HG03442 (cell line): ENCODE measurements at regions not wholly inside any gene's neighbourhood (a gene's known extent, or its start where the extent isn't known, plus 50 kb on each side); places are given as distances from the start of the nearest gene placed in this dataset.
"Not testable (repeated sequence)": the region's sequence is repeated elsewhere in the genome, so short reads cannot be mapped to it uniquely, and the experiment has no call there.

Experiments used
- ATAC-seq: cut with Tn5 transposase; IDR thresholded peaks from one replicate; pipeline ENCODE4 v1.9.1; 2021; ENCODE audit warnings: mild to moderate bottlenecking, moderate library complexity; ENCODE audit not compliant: unreplicated experiment

DNA sequence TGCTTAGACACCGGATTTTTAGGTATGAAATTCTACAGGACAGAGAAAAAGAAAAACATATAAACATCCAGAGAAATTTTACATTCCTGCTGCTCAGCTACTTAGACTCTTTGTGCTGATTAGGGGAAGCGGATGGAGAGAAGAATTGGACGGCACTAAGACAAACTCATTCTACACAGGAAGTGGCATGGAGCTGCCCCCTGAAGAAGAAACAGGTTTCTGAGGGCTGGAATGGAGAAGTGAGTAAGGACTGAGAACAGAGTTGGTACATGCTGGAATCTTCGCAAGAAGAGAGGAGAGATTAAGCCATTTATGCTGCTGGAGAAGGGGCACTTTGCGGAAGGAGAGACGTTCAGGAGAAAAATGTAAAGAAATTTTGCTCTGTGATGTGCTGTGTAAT lies 253.0 kb upstream of the ERBB4 start:
- no peak for ATAC-seq

DNA sequence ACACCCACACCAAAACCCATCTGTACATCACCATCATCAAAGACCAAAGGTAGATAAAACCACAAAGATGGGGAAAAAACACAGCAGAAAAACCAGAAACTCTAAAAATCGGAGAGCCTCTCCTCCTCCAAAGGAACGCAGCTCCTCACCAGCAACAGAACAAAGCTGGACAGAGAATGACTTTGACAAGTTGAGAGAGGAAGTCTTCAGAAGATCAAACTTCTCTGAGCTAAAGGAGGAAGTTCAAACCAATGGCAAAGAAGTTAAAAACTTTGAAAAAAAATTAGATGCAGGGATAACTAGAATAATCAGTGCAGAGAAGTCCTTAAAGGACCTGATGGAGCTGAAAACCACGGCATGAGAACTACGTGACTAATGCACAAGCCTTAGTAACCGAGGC lies 247.5 kb upstream of the ERBB4 start:
- ATAC-seq = not testable (repeated sequence)

DNA sequence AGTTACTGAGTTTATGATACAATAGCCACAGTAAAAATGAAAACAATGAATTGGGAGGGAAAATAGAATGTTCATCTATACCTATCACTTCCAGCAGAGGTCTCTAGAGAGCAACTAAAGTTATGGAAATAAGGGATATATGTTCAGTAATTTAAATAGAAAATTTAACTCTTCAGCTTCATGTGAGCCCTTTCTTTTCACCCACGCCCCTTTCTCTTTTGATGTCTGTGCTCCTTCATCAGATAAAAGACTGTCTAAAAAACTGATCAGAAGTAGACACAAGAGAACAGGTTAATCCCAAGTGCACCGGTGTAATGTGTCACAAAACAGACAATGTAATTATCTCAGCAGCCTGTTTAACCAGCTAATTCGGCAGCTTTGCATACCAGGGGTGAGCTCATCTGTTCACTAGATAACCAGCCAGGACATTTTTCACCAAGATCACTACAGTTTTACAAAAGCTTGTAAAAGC lies 238.5 kb upstream of the ERBB4 start:
- ATAC-seq = peak; percentile 62

DNA sequence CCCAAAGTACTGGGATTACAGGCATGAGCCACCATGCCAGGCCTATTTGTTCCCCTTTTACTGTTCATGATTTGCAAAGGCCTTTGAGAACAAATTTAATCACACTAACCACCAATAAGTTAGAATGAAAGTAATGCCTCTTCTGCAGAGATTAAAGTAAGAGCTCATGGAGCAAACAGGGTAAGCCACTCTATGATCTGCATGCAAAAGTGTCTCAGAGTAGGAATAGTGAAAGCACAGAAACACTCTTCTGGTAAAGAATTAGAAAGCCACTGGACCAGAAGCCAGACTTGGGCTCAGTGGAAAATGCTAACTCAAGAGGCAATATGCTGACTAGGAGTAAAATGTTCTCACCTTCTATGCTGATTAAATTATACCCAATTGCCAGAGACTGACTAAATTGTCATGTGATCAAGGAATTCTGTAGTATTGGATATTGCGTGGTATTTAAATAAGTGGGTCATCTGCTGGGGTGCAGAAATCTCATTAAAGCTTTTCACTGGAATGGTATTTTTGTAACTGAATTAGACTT lies 235.3 kb upstream of the ERBB4 start:
- ATAC-seq = peak; percentile 45

DNA sequence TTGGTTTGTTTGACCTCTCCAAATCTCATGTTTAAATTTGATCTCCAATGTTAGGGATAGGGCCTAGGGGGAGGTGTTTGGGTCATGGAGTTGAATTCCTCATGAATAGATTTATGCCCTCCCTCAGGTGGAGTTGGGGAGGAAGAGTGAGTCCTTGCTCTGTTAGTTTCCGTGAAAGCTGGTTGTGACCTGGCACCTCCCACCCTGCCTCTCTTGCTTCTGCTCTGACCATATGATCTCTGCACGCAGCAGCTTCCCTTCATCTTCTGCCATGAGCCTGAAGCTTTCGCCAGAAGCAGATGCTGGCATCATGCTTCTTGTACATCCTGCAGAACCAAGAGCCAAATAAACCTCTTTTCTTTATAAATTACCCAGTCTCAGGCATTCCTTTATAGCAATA lies 231.6 kb upstream of the ERBB4 start:
- no peak for ATAC-seq

DNA sequence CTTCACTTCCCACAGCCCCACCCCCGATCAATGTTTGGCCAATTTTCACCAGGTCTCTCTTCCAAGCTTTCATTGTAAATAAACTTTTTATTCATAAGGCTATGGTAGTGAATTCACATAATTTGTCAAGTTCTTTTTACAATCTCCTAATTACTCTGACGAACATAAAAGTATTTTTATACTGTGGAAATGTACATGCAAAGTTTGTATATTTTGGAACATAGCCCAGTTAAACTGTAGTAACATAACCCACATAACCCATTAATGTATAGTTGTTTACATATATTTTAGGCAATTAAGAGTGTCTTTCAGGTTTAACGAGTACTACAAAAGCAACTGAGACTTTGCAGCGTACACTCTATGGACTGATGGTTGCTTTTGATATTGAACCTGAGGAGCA lies 228.3 kb upstream of the ERBB4 start:
- ATAC-seq = no peak

DNA sequence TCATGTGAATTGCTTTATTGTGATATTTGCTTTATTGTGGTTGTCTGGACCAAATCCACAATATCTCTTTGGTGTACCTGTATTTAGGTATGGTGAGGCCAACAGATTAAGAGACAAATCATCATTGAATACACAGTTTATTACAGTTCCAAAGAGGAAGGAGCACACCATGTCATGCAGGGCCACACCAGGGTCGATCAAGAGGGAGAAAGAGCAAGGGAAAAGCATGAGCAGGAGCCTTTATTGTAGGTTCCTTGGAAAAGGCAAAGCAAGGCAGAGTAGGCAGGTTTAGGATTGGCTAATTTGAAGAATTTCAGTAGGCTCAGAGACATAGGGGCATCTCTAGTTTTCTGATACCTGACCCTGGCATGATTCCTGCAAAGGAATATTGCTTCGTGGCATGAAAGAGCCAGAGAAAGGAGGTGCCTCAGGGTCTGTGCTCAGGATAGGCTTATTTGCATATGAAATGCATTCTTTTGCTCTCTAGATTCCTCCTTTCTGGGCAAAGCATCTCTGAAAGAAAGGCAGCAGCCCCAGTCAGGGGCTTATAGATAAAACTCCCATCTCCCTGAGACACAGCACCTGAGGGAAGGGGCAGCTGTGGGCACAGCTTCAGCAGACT lies 214.2 kb upstream of the ERBB4 start:
- no peak for ATAC-seq

DNA sequence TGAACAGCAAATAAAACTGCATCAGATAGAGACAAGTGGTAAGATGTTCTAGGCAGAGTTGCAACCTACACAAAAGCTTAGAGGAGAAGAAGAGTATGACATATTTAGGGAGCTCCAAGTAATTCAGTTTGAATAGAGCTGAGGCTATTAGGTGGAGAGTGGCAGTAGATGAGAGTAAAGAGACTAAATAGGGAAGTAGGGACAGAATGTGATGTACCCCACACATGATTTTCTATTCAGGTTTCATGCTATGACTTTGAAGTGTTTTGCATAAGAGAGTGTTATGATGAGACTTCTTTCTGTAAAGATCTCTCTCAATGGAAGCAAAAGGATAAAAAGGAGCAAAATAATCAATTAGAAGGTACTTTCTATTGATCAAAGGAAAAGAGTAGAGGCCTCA lies 206.8 kb upstream of the ERBB4 start:
- peak; percentile 95 for ATAC-seq

DNA sequence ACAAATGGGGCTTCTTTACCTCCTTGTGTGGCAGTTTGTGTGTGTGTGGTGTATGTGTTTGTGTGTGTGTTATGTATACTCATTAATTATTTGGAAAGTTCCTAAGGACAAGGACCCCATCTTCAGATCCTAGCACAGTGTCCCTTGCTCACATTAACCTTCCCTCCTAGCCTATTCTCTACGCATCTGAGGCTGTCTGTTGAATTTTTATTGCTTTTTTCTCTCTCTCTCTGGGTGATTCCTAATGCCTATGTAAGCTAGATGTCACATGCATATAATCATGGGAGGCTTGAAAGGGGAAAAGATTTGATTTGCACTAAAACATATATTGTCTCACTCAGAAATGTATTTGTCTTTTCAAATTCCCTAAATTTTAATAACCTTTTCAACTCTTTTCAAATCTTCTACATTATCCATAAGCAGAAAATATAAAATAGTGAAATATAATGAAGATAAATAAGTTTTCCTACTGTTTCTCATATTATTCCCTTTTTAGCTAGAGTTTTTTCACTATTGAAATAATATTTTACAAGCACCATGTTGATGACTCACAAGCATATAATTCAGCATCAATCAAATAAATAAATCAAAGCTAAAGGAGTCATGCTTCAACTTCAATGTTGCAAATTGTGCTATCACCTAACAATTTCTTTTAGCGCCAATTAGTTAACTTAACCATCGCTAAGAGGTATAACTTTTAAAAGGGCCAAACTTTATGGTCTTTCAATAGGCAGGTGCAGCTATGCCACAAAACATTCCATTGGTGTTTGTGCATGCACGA lies 199.0 kb upstream of the ERBB4 start:
- no peak for ATAC-seq

DNA sequence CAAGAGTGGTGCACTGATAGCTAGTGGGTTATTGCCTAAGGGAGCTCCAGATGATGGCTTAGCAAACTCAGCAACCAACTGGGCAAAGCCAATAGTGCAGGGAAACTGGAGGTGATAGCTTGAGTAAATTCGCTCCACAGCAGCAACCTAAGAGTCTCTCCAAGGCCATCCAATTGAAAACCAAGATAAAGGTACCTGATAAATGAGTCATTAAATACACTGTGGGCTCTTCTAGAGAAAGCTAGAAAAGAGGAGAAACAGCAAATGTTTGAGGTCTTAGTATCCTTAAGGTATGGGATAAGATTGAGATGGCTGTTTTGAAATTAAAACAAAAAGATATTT lies 197.8 kb upstream of the ERBB4 start:
- ATAC-seq = no peak

DNA sequence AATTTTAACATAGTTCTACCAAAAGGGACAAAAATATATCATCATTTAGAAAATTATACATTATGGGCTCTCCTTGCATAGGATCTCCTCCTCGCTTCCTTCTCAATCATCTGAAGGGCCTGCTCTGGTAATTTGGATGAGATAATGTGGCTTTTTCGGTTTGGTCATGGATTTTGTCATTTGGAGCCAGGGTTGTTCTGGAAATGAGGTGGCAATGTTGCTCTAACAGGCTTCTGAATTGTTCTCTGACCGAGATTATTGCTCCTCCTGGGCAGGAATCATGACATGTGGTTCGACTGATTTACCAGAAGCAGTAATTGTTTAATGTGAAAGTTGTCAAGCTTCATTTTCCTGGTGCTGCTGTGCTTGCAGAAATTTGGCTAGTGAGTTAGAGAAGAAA lies 194.7 kb upstream of the ERBB4 start:
- no peak for ATAC-seq

DNA sequence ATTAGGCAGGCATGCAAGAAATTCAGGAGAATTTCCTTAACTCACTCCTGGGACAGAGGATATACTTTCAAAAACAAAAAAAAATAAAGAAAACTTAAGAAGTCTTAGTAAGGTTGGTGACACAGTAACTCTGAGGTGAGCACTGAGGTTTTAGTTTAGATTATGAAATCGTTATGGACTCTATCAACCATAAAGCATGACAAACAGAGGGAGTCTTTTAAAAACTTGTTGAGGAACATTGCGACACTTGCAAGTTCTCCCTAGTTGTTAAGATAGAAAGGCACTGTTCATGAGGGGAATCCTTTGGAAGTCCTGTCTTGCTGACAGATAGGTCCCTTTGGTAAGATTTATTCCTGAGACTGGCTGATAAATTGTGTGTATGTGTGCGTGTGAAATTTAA lies 194.3 kb upstream of the ERBB4 start:
- ATAC-seq = no peak

DNA sequence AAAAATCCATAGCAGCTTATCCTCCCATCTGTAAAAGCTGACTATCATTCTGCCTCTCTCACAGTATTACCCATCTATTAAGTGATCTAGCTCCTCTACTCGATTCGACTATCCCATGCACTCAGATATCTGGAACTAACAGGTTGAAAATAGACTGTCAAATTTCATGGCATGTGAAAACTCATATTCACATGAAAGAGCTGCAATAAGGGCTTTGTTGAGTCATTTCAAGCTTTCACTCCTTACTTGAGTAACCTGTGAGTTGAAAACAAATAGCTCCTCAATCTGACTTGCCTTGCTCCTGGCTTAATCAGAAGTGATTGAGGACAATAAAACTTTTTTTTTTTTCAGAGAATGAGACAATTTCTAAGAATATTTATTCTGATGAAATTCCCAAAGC lies 192.4 kb upstream of the ERBB4 start:
- ATAC-seq = peak; percentile 83

DNA sequence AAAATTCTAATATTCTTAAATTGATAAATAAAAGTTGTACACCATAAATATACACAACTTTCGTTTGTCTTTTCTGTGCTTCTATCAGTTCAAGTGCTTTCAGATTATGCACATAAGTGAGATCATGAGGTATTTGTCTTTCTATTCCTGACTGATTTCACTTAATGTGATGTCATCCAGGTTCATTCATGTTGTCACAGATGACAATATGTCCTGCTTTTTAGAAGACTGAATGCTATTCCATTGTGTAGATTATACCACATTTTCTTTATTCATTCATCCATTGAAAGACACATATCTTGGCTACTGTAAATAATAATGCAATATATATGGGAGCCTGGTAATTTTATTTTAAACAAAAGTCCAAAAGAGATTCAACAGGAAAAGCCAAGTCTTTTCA lies 190.1 kb upstream of the ERBB4 start:
- no peak for ATAC-seq

DNA sequence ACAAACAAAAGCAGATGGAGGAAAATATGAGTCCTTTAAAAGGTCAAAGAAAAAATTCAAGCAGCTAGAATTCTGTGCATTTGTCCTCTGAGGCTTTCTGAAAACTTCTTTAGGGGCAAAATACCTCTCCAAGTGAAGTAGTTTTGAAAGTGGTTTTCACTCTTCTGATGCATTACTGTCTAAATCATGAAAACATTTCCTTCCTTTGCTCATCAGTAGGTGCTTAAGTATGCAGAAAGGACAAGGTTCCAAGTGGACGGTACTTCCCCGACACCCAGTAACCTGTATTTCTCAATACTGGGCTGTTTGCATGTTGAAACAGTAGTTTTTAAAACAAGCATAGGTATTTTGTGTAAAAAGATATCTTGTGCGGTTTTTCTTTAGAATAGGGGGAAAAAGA lies 189.1 kb upstream of the ERBB4 start:
- peak; percentile 41 for ATAC-seq

DNA sequence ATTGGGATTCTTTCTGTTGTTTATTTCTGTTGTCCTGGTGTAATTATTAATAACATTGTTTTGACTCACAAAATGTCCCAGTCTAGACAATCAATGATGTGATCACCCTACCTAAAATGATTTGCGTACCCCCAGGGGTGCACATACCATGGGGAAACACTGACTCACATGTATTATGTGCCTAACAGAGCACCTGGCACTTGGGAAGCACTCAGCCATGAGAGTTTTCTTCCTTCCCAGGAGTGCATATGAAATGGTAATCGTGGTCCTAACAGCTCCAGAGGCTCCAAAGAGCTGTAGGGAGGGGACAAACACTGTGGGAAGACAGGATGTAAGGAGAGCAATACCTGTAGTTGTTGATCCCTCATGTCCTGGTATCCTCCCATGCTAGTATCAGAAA lies 187.8 kb upstream of the ERBB4 start:
- ATAC-seq = no peak

DNA sequence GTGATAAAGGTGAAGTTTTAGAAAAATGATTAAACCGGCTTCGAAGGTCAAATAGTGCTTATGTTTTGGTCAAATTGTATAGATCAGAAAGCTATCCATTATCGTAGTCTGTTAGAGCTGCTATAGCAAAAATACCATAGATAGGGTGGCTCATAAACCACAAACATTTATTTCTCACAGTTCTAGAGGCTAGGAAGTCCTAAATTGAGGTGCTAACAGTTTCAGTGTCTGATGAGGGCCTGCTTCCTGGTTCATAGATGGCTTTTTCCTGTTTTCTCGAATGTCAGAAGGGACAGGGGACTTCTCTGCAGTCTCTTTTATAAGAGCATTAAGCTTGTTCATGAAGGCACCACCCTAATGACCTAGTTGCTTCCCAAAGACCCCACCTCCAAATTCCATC lies 186.6 kb upstream of the ERBB4 start:
- no peak for ATAC-seq

DNA sequence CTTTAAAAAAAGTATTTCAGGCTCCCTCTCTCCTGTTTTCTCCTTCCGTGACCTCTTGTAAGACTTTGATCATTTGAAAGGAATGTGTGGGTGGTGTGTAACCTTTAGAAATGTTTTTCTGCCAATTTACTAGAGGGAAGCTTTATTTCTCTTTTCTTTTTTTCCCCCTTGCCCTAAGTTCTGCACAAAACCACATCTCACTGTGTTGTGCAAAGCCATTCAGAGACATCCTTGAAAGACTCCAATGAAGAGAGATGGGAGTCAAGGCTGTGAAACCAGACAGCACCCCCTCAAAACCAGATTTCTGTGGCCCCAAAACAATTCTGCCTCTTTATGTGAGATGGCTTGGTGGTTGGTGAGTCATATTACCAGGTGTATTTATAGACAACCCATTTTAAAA lies 184.6 kb upstream of the ERBB4 start:
- ATAC-seq = peak; percentile 58

DNA sequence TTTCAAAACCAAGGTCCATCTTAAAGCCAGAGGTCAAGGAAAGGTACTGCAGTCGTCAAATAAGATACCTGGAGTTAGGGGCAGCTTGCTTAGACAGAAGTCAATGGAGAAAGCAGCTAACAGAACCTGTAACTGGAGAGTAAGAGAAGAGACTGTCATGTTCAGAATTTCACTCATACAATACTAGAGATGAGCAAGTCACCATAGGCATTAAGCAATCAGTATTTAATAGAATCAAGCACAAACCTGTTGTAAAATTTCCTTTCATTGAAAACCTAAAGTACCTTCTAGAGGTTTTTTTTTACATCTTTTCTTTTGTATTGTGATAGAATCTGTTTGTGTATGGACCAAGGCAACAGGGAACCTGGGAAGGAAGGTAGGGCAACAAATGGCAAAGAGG lies 183.4 kb upstream of the ERBB4 start:
- ATAC-seq = no peak

DNA sequence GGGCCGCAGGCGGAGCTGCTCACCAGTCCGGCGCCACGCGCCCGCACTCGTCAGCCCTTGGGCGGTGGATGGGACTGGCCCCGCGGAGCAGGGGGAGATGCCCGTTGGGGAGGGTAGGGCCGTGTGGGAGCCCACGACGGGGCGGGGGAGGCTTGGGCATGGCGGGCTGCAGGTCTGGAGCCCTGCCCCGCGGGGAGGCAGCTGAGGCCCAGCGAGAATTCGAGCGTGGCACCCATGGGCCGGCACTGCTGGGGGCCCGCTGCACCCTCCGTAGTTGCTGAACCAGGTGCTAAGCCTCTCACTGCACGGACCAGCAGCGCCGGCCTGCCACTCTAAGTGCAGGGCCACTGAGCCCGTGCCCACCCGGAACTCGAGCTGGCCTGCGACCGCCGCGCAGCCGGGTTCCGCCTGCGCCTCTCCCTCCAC lies 182.4 kb upstream of the ERBB4 start:
- ATAC-seq = no peak

DNA sequence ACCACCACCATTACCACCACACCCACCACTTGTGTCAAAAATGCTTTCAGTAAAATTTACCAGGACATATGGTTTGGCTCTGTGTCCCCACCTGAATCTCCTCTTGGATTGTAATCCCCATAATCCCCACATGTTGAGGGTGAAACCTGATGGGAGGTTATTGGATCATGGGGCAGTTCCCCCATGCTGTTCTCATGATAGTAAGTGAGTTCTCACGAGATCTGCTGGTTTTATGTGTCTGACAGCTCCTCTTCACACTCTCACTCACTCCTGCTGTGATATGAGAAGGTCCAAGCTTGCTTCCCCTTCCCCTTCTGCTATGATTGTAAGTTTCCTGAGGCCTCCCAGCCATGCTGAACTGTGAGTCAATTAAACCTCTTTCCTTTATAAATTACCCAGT lies 176.8 kb upstream of the ERBB4 start:
- not testable (repeated sequence) for ATAC-seq

DNA sequence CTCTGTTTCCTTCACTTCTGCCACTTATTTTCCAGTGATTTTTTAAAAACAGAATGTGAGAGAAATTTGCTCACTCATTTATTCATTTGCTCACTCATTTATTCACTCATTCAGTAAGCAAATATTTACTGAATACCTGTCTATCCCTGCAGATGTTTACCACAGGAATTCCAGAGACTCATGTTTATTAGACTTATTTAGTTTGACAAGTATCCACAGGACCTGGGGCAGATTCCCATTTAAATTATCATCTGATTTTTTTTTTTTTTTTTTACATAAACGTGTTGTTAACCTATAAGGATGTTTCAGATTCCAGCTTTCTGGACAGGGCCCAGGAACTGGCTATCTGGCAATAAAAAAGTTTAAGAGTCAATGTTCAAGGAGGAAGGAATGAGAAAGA lies 175.1 kb upstream of the ERBB4 start:
- no peak for ATAC-seq

DNA sequence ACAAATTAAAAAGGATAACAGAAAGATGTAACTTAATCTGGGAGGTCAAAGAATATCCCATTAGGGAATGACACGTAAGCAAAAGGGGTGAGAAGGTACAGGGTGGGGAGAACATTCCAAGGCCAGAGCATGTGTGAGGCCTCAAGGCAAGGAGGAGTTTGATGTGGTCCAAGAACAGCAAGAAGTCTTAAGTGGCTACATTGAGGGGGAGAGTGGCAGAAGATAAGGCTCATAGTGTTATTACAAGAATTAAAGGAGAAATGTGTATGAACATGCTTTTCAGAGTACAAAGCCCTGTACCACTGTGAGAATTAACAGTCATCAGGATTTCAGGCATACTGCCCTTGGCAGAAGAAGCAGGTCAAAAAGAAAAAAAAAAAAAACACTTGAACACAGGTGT lies 174.4 kb upstream of the ERBB4 start:
- ATAC-seq = no peak
